BLaER1 (cell line): ENCODE measurements at regions not wholly inside any gene's neighbourhood (a gene's known extent, or its start where the extent isn't known, plus 50 kb on each side); places are given as distances from the start of the nearest gene placed in this dataset.

ENCODE experiments used
- H3K27ac ChIP-seq: shearing (Covaris generic); formaldehyde crosslinking; 2 replicates; pipeline ENCODE4 v1.8.1; 2022
- H3K27me3 ChIP-seq: shearing (Covaris generic); formaldehyde crosslinking; 2 replicates; pipeline ENCODE4 v1.8.1; 2022
- H3K36me3 ChIP-seq: shearing (Covaris generic); formaldehyde crosslinking; 2 replicates; pipeline ENCODE4 v1.8.1; 2022
- H3K4me1 ChIP-seq: shearing (Covaris generic); formaldehyde crosslinking; 2 replicates; pipeline ENCODE4 v1.8.1; 2022
- H3K4me2 ChIP-seq: shearing (Covaris generic); formaldehyde crosslinking; 2 replicates; pipeline ENCODE4 v1.8.1; 2022
- H3K4me3 ChIP-seq: shearing (Covaris generic); formaldehyde crosslinking; 2 replicates; pipeline ENCODE4 v1.8.1; 2022
- H3K9ac ChIP-seq: shearing (Covaris generic); formaldehyde crosslinking; 2 replicates; pipeline ENCODE4 v1.8.1; 2022
- H3K9me3 ChIP-seq: shearing (Covaris generic); formaldehyde crosslinking; 2 replicates; pipeline ENCODE4 v1.8.1; 2022
- H4K20me1 ChIP-seq: shearing (Covaris generic); formaldehyde crosslinking; 2 replicates; pipeline ENCODE4 v1.8.1; 2022
- Cebpa-rat ChIP-seq: shearing (Covaris generic); IDR thresholded peaks from 2 replicates; pipeline ENCODE4 v1.8.1; 2022

DNA sequence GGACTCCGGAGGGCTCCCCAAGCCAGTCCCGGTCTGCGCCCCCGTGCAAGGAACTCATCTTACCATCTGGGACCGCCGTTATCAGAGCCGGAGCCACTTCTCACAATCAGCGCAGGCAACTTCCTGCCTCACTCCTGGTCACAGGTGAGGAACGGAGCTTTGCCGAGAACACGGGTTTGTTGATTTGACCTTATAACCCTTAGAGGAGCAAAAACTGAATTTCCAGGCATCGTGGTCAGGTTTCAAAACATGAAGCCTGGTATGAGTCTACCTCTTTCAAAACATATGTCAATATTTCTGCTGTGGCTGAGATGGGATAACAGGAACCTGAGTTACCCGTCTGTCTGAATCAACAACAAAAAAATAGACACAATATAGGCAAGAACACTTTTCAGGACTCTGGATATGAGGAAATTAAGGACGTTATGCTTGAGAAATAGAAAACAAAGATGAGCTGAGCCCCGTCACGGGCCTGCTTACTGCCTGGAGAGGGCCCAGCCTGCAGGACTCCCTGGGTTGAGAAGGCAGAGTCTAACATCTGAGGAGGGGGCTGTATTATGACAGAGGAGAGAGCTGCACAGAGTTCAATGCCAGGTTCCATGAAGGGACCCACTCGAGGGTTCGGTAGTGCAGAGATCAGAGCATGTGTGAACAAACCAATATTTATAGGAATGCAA is 148.7 kb downstream of the NDUFA10 start:
- TF ChIP-seq Cebpa-rat: no peak
- Histone ChIP-seq H3K4me1 (peaks cover 49% of the 10 kb centered on the region), H3K27me3 (no peaks in the 10 kb centered on the region), H3K9ac (no peak overlapping the region), H3K27ac (no peak overlapping the region), H4K20me1 (no peaks in the 10 kb centered on the region), H3K4me2 (peak overlapping the region; percentile 39), H3K36me3 (no peaks in the 10 kb centered on the region), H3K4me3 (no peak overlapping the region), H3K9me3 (0 out of 2 replicates have a peak, but pooled peaks cover 6% of the 10 kb centered on the region)

GRCh38 chr2:239874636-239875356 is 150.3 kb downstream of the NDUFA10 start:
- H4K20me1 ChIP-seq: no peaks in the 10 kb centered on the region
- no peaks in the 10 kb centered on the region for H3K36me3 ChIP-seq
- TF ChIP-seq Cebpa-rat: no peak
- no peak overlapping the region for H3K9ac ChIP-seq
- H3K9me3 ChIP-seq: 0 out of 2 replicates have a peak, but pooled peaks cover 6% of the 10 kb centered on the region
- no peak overlapping the region for H3K4me3 ChIP-seq
- H3K4me2 ChIP-seq: peak overlapping the region; percentile 30; the same call in 1 of the 2 replicates
- H3K27ac ChIP-seq: no peak overlapping the region
- peaks cover 44% of the 10 kb centered on the region for H3K4me1 ChIP-seq
- H3K27me3 ChIP-seq: no peaks in the 10 kb centered on the region

DNA sequence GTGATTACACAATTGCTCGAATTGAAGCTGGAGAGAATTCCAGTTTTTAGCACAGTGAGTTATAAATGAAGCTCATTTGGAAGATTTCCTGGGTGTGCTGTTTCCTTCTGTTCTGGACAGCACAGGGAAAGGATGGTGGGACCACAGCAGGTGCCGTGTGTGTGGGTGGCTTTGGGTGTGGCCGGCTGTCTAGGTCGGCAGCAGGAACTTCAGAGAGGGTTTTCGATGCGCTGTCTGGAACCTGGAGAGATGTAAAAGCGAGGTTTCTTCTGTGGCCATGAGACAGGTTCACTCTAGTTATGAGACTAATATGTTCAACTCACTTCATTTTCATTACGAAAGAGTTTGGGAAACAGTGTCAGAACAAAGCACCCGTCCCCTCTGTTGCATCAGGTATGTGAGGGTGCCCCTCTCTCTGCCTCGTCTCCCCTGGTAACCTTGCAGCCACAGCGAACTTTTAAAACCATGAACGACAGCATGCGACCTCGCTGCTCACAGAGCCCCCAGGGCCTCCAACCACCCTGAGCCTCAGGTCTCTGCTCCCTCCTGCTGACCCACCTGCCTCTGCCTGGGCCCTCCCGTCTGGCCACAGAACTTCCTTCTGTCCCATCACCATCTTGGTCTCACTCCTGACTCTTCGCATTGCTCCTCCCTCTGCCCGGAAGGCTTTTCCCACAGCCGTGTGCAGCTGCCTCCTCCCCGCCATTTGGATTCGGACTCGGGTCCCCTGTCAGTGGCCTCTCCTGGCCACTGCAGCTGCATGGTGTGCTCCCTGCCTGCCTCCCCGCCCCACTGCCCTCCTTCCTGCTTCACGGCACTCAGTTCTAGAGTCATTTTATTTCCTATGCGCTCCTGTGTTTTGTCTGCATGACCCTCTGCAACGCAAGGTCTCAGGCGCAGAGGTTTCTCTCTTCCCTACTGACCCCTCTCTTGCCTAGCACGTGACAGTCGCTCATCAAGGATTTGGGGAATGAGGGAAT is 151.2 kb downstream of the NDUFA10 start:
- Histone ChIP-seq H4K20me1 (no peaks in the 10 kb centered on the region), H3K9me3 (no peaks in the 10 kb centered on the region), H3K4me2 (peak overlapping the region; percentile 30; the same call in 1 of the 2 replicates), H3K4me3 (no peak overlapping the region), H3K4me1 (peaks cover 39% of the 10 kb centered on the region), H3K27ac (no peak overlapping the region), H3K36me3 (no peaks in the 10 kb centered on the region), H3K27me3 (no peaks in the 10 kb centered on the region), H3K9ac (no peak overlapping the region)
- TF ChIP-seq Cebpa-rat: no peak

- Histone ChIP-seq H3K4me1 (peaks cover 27% of the 10 kb centered on the region), H3K27me3 (no peaks in the 10 kb centered on the region), H4K20me1 (no peaks in the 10 kb centered on the region), H3K9ac (no peak overlapping the region), H3K27ac (no peak overlapping the region), H3K36me3 (no peaks in the 10 kb centered on the region), H3K9me3 (no peaks in the 10 kb centered on the region), H3K4me2 (no peak overlapping the region), H3K4me3 (no peak overlapping the region)
- TF ChIP-seq Cebpa-rat: no peak
These were observed 153.4 kb downstream of the NDUFA10 start for GRCh38 chr2:239871481-239872435.

DNA sequence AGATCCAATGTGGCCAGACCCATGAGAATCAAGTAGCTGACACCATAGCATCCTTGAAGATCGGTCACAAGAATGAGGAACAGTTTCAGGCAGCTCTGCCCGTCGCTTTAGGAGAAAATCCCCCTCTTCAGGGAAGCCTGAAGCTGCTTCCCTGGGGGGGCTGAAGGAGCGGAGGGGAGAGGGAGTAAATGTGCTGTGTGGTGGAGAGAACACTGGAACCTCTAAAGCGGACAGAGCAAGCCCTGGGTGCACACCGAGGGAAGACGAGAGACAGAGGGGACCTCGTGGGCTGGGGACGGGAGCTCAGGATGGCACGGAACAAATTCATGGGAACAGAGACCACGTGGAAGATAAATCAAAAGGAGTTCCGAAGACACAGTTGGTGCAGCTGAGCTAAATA is 154.3 kb downstream of the NDUFA10 start:
- peaks cover 23% of the 10 kb centered on the region for H3K4me1 ChIP-seq
- no peaks in the 10 kb centered on the region for H3K36me3 ChIP-seq
- no peak overlapping the region for H3K4me2 ChIP-seq
- TF ChIP-seq Cebpa-rat: no peak
- H4K20me1 ChIP-seq: no peaks in the 10 kb centered on the region
- H3K9me3 ChIP-seq: no peaks in the 10 kb centered on the region
- no peak overlapping the region for H3K27ac ChIP-seq
- H3K9ac ChIP-seq: no peak overlapping the region
- no peaks in the 10 kb centered on the region for H3K27me3 ChIP-seq
- H3K4me3 ChIP-seq: no peak overlapping the region

DNA sequence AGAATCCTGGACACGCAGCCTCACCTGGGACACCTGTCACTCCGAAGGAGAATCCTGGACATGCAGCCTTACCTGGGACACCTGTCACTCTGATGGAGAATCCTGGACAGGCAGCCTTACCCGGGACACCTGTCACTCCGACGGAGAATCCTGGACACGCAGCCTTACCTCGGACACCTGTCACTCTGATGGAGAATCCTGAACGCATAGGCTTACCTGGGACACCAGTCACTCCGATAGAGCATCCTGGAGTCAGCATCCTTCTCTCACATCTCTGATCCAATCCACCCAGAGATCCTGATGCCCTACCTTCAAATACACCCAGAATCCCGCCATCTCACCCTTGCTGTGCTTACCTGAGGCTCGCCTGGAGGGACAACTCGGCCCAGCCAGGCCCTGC is 154.9 kb downstream of the NDUFA10 start:
- H3K9me3 ChIP-seq: no peaks in the 10 kb centered on the region

GRCh38 chr2:239869272-239870155 is 155.6 kb downstream of the NDUFA10 start:
- Histone ChIP-seq H3K27ac (no peak overlapping the region), H3K27me3 (no peaks in the 10 kb centered on the region), H3K4me1 (peaks cover 9% of the 10 kb centered on the region), H3K36me3 (no peaks in the 10 kb centered on the region), H3K9me3 (0 out of 2 replicates have a peak, but pooled peaks cover 4% of the 10 kb centered on the region), H3K4me2 (no peak overlapping the region), H3K4me3 (no peak overlapping the region), H3K9ac (no peak overlapping the region), H4K20me1 (no peaks in the 10 kb centered on the region)
- TF ChIP-seq Cebpa-rat: no peak

More for the DNA sequence above, 154.9 kb downstream of the NDUFA10 start:
- Histone ChIP-seq H3K4me1 (peaks cover 17% of the 10 kb centered on the region), H3K4me2 (no peak overlapping the region), H3K27me3 (no peaks in the 10 kb centered on the region), H4K20me1 (no peaks in the 10 kb centered on the region), H3K36me3 (no peaks in the 10 kb centered on the region), H3K4me3 (no peak overlapping the region), H3K9ac (no peak overlapping the region), H3K27ac (no peak overlapping the region)
- TF ChIP-seq Cebpa-rat: no peak

GRCh38 chr2:239868556-239869181 is 156.5 kb downstream of the NDUFA10 start:
- Histone ChIP-seq H3K4me3 (no peak overlapping the region), H3K4me1 (peaks cover under 1% of the 10 kb centered on the region; the same call in 1 of the 2 replicates), H3K36me3 (no peaks in the 10 kb centered on the region), H3K9ac (no peak overlapping the region), H3K9me3 (0 out of 2 replicates have a peak, but pooled peaks cover 4% of the 10 kb centered on the region), H3K27me3 (no peaks in the 10 kb centered on the region), H3K4me2 (no peak overlapping the region), H3K27ac (no peak overlapping the region), H4K20me1 (no peaks in the 10 kb centered on the region)
- no peak for TF ChIP-seq Cebpa-rat
